GM19023 (cell line): ENCODE measurements at regions not wholly inside any gene's neighbourhood (a gene's known extent, or its start where the extent isn't known, plus 50 kb on each side); places are given as distances from the start of the nearest gene placed in this dataset.
A peak's percentile ranks its signal among the peaks of the same experiment; 100 is the strongest.

Experiments used
- ATAC-seq: cut with Tn5 transposase; IDR thresholded peaks from one replicate; pipeline ENCODE4 v1.9.1; 2021; ENCODE audit warnings: mild to moderate bottlenecking, moderate library complexity; ENCODE audit not compliant: unreplicated experiment

DNA sequence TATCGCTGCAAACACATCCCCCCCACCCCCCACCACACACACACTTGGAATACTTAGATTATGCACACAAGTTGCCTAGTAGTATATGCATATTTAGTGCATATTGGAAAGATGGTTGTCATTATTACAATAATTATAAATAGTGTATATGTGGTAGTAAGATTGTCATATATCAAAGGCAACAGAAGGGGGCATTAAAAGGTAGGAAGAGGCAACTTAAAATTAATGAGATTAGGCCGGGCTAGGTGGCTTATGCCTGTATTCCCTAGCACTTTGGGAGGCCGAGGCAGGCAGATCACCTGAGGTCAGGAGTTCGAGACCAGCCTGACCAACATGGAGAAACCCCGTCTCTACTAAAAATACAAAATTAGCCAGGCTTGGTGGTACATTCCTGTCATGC lies 52.1 kb downstream of the GSC start:
- no peak for ATAC-seq

DNA sequence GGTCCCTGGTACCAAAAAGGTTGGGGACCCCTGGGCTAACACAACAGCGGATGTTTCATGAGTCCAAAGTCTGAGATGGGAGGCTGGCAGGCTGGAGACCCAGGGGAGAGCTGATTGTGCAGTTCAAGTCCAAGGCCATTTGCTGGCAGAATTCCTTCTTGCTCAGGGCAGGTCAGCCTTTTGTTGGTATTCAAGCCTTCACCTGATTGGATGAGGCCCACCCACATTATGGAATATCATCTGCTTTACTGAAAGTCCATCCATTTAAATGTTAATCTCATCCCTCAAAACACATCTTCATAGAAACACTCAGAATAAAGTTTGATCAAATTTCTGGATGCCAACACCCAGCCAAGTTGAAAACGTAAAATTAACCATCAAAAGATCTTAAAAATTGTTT lies 52.9 kb downstream of the GSC start:
- no peak for ATAC-seq

DNA sequence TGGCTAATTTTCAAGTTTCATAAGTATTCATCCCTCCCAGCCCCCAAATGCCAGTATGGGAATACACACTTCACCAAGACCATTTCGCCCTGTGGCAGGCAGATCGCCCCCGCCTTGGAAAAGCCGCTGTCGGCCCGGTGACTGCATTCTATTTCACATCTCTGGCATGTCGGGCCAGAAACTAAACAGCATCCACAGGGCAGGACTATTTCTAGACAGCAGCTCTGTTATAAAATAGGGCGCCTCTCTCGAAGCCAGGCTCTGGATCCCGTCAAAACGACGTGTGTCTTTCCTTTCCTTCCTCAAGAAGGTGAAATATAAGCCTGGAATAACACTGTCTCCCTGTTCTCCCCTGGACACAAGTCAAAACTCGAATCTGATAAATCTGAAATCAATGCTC lies 56.8 kb downstream of the GSC start:
- ATAC-seq, result no peak

DNA sequence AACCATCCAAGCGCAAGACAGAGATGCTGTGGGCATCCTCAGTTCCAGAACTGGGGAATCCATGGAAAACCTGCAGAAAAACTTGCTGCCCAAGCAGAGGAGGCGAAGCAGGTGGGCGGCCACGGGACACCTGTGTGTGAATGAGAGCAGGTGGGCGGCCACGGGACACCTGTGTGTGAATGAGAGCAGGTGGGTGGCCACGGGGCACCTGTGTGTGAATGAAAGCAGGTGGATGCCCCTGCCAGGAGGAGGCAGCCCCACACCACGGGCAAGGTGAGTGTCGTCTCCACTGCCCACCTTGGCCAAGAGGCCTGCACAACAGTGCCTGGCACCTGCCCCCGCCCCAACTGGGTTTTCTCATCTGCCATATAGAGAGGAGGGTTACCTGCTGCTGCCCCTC lies 59.2 kb downstream of the GSC start:
- ATAC-seq, result no peak

DNA sequence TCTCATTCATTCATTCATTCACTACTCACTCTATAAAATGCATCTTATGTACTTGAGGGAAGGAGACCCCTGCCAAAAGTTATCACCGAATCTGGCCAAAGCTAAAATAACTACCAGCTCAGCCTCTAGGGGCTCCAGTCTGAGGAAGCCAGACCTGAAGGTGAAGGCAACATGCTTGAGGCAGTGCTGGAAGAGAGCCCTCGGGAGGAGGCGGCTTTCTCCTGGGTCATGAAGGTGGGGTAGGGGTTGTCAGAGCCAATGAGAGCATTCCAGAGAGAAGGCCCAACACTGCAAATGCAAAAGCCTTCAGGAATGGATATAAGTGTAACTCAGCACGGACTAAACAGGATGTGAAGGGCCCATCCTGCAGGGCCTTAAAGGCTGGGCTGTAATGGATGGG lies 62.4 kb downstream of the GSC start:
- no peak for ATAC-seq

DNA sequence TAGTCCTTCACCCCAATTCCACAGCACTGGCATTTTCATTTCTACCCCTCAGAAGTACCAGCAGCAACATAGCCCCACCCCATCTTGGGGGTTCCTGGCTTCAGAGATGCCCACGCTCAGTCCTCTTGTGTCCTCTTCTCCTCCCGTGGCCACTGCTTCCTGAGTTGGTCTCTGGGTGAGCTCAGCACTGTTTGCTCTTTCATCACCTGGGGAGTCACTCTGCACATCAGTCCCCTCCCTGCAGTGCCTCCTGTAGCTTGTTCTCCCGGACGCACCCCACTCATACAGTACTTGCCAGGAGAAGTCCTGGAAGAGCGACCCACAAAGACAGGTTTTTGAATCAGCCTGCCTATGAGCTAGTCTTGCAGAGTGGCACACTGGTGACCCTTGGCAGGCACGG lies 63.8 kb downstream of the GSC start:
- ATAC-seq, result no peak

DNA sequence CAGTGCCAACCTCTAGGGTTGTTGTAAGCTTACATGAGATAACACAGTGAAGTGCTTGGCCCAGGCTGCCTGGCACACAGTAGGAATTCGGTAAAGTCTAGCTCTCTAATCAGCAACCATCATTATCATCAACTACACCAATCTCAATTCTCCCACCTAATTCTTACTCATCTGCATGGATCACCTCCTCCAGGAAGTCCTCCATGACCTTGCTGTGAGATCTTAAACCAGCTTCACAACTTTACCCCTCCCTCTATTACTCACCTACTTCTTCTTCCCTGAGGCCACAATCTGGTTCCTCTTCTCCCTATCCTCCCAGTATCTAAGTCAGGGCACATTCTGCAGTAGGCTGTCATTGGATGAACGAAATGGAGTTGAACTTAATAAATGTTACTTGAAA lies 67.3 kb downstream of the GSC start:
- no peak for ATAC-seq

DNA sequence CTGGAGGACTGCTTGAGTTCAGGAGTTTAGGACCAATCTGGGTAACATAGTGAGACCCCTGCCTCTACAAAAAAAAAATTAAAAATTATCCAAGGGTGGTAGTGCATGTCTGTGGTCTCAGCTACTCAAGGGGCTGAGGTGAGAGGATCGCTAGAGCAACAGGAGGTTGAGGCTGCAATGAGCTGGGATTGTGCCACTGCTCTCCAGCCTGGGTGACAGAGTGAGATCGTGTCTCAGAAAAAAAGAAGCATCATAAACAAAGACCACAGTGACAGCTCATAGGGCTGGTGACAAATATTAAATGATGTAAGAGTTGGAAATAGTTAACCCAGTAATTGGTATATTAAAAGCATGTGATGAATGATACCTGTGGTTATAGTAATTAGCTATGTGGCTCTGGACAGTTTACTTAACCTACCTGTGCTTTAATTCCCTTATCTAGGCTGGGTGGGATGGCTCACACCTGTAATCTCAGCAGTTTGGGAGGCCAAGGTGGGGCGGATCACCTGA lies 68.0 kb downstream of the GSC start:
- no peak for ATAC-seq

DNA sequence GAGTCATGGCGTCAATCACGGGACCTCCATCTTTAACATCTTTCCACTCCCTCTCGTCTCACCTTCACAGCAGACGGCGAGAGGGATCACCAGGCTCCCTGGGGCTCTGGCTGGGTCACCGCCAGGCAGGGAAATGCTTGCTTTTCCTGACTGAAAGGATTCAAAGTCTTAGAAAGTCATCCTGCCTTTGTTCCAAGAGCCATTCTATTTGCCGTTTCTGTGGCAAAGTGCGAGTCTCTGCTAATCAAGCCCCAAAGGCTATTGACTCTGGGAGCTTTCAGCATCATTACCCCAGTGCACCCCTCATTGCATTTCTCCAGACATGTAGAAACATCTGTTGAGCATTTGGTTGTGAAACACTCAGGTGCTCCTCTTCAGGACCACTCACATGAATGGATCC lies 69.6 kb downstream of the GSC start:
- no peak for ATAC-seq

DNA sequence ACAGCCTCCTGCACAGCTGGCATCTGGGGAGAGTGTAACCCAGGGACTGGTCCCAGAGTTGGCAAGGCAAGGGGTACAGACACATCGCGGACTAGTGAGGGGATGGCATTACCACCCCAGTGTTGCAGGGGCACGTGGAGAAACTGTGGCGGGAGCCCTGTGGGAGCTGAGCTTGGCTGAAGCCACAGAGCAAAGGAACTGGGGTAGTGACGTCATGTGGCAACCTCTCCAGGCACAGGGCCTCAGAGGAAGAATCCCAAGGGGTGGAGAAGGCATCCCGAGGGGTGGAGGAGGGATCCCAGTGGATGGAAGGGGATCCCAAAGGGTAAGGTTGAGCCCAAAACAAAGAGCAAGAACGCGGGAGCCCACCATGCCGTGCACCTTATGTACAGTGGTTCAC lies 70.1 kb downstream of the GSC start:
- ATAC-seq, result no peak

DNA sequence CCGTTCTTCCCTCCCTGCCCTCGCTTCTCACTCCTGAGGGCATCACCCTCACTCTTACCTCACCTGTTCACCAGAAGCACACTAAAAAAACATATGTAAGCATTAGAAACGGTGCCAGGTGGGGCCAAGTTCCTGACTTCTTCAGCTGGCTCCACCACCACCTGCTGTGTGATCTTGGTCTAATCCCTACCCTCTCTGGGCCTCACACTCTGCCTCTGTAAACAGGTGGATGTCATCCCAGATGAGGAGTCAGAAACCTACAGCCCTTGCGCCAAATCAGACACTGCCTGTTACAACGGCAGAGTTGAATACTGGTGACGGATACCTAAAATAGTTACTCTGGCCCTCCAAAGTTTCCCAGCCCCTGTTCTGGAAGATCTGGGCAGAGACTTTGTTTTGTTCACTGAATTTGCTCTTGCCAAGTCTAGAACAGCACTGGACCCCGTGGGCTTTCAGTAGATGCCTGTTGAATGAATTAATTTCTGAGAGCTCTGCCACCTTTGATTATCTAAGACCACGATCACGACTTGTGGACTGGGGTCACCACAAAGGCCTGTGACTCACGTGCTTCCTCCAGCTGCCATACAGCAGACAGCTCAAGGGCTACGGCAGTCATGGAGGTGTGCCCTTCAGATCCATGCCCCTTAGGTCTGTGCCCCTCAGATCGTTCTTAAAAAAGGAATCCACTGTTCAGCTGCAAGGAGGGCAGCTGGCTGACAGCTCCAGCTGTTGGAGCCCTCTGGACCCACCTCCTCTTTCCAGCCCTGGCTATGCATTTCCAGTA lies 71.9 kb downstream of the GSC start:
- no peak for ATAC-seq

DNA sequence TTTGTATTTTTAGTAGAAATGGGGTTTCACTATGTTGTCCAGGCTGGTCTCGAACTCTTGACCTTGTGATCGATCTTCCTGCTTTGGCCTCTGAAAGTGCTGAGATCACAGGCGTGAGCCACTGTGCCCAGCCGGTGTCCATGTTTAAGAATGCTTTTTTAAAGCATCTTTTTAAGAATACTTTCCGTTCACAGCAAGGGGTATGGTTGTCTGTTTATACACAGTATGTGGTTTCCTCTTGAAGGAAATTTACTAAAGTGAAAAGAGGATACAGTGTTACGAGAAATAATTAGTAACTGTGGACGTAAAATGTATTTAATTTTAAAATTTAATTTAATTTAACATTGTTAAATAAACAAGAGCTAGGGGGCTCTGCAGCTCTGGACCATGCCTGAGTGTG lies 73.4 kb downstream of the GSC start:
- no peak for ATAC-seq

DNA sequence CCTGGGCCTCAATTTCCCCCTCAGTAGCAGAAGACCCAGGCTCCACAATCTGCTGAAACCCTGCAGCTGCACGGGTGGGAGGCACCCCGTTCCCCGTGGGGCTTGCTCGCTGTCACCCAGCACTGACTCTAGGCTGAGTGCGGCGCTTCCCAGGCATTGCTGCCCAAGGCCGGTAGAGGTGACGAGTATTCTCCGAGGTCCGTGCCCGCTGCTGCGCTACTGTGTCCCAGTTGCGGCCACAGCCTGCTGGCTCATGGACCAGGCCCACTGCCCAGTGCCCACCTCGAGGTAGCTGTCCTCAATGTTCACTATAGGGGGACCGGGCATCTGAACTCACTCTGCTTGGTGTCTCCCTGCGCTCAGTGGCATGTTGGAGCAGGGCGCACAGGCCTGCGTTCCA lies 74.7 kb downstream of the GSC start:
- ATAC-seq, result no peak

DNA sequence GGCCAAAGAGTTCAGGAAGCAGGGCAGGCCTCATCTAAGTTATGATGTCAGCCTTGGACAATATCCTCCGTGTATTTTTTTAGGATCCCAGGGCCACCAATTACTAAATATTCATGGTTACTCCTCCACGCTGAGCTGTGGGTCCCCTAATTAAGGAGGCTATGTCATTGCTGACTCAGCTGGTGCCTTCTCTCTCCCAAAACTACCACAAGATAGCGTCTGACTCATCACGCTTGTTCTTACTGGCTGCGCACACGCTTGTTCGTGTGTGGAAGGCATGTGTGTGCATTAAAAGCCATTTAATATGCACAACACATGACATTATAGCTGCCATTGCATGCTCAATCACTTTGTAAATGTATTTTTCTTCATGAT lies 78.3 kb downstream of the GSC start:
- no peak for ATAC-seq

DNA sequence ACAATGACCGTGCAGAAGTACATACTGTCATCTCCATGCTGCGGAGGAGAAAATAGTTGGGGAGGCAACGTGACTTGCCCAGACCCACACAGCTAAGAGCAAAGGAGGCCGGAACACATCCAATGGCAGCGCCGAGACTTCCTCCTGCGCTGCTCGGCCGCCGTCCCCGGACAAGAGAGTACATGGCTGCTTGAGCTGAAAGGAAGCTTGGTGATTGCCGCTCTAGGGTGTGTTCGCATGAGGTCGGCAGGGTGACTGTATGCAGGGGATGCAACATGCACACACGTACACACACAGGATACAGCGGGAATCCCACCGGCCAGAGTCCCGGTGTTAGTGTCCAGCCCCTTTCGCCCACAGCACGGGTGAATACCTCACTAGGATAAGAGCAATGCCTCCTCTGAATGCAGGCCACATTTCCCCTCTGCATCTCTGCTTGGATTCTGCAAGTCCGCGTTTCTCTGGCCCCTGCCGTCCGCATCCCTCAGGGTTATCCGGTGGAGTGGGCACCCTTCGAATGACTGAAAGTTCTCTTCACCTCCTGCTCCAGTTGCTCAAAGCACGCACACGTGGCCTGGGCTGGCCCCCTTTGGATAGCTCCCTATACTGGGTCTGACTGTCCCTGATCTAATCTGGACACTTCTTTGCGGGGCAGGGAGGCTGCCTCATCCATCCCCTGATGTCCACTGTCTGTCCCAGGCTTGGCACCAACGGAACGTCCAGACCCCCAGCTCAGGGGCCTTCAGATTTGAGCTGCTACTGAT lies 78.8 kb downstream of the GSC start:
- no peak for ATAC-seq

DNA sequence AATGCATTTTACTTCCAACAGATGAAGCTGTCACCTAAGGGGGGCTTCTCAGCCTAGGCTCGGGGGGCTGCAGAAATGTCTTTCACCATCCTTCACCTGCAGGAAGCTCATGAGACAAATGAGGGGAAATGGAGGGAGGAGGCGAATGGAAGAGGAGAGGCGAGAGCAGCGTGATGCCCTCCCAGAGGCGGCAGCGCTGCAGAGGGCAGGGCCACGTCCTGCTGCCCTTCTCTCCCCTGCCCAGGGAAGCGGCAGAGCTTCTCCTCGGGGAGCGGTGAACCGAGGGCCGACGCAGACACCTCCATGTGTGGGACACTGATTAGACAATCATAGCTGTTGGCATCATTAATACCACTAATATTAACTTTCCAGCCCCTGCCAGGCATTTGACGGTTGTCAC lies 78.3 kb downstream of the SERPINA3 start:
- no peak for ATAC-seq

DNA sequence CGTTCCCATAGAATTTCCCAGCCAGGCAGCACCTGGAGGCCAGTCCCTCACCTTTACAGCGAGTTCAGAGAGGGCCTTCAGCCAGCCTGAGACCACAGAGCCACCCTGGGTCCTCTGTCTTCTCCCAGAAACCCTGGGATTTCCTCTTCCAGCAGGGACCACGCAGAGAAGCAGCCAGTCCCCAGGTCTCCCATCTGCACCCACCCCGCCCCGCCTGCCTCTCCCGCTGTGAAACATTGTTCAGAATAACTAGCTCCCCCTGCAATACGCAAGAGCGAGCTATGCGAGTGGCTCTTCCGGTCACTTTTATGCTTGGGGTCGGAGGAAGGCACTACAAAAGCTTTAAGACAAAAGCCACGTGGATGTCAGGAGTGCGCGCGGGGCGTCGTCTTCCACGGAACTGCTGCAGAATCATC lies 77.8 kb downstream of the SERPINA3 start:
- ATAC-seq, result no peak

DNA sequence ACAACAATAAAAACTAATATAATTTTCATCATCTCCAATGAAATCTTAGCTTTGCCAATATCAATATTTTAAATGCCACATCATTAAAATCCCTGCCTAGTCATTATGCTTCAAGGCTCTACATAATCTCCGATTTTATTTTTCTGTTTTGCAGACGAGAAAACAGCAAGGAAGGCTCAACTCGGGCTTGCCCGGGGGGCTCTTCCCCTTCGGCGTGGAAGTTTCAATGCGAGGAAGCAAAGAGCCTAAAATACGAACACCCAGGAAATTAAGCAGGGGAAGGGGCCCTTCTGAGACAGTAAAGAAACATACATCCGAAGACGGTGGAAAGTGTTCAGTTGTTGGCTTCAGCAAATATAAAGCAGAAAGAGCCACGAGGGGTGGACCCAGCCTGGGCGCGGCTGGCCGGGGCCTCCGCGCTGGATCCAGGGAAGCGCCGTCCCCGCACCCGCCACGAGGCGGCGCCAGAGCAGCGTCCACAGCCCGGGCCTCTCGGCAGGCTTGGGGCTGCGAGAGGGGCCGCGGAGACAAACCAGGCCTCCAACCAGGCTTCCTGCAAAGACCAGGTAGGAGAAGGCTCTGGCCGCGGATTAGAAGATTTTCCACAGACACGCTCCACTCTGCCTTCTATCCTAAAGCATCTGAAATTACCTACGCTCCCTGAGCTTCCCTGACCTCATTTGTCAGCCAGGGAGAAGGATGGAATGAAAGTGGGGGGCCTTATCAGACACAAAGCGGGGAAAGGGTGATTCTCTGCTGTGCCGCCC lies 77.2 kb downstream of the SERPINA3 start:
- peak; percentile 64 for ATAC-seq

DNA sequence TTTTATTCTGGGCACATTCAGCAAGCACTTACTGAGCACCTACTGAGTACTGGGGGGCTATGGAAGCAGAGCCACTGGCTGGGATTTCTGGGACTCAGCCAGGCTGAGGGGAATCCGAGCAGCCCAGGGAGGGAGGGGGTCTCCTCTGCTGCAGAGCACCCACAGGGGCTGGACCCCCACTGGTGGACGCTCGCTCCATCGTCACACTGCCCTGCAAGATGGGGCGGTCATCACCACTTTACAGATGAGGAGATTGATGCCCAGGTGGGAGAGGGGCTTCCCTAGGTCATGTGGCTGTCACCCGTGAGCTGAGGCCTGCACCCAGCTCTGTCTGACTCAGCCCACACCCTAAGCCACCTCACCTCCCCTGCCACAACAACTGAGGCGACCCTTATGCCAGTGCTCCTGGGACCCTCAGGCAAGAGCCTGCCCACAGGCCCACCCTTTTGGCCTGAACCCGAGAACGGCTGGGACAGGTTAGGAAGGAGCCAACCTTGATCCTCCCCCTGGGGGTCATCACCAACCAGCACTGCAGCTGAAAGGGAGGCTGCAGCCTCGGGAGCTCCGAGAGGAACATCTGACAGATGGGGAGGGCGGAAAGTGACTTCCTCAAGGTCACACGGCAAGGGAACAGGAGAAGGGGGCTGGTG lies 74.4 kb downstream of the SERPINA3 start:
- ATAC-seq, result no peak

DNA sequence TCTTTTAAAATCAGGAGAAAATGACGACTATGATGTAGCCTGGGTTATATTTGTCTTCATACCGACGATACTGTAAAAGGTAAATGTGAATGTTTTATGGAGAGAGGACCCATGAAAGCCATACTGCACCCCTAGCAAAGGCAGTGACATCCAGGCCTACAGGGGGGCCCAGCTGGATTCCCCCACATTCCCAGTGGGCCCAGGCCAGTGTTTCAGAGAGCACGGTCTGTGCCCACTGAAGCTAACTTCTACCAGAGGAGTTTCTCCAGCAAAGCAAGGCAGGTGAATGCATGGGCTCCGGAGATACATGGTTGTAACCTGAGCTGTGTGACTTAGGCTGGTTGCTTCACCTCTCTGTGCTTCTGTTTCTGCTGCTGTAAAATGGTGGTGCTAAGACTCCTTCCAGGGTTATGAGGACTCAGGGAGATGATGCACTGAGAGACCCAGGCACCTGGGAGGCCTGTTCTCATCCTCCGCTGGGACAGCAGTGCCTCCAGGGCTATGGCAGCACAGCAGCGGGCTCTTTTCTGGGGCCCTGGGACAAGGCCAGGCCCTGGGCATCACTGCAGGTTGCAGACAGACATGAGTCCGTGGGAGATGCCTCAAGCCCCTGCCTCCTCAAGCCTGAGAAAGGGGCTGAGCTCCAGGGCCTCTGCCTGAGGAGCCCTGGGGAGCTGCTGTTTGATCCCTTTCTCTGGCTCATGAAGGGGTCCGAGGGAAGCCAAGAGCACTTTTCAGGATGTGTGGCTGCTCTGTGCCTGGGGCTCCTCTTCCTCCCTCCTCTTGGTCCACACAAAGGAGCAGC lies 73.7 kb downstream of the SERPINA3 start:
- no peak for ATAC-seq
